ENCODE measurements at regions not wholly inside any gene's neighbourhood (a gene's known extent, or its start where the extent isn't known, plus 50 kb on each side); places are given as distances from the start of the nearest gene placed in this dataset.

- H3K4me1 ChIP-seq (ENCODE audit: control insufficient read depth, insufficient read depth, low read length), result no peaks in the 10 kb centered on the region
- H3K9ac ChIP-seq (ENCODE audit: low read depth, low read length), result no peak overlapping the region
- H3K9me3 ChIP-seq (ENCODE audit: control insufficient read depth, insufficient read depth, low read length), result no peaks in the 10 kb centered on the region
- H3K27me3 ChIP-seq (ENCODE audit: control insufficient read depth, insufficient read depth, low read length), result no peaks in the 10 kb centered on the region
- H3K36me3 ChIP-seq (ENCODE audit: control insufficient read depth, insufficient read depth, low read length), result no peaks in the 10 kb centered on the region
- H3K4me3 ChIP-seq (ENCODE audit: low read depth, low read length), result no peak overlapping the region
Measured at GRCh38 chr13:34431827-34432581, 510.1 kb upstream of the NBEA start.

GRCh38 chr13:34435338-34435737, 506.7 kb upstream of the NBEA start:
- H3K4me1 ChIP-seq (ENCODE audit: control insufficient read depth, insufficient read depth, low read length), result no peaks in the 10 kb centered on the region
- H3K27me3 ChIP-seq (ENCODE audit: control insufficient read depth, insufficient read depth, low read length), result no peaks in the 10 kb centered on the region
- H3K9ac ChIP-seq (ENCODE audit: low read depth, low read length), result no peak overlapping the region
- H3K36me3 ChIP-seq (ENCODE audit: control insufficient read depth, insufficient read depth, low read length), result no peaks in the 10 kb centered on the region
- no peak overlapping the region for H3K4me3 ChIP-seq (ENCODE audit: low read depth, low read length)
- H3K9me3 ChIP-seq (ENCODE audit: control insufficient read depth, insufficient read depth, low read length), result no peaks in the 10 kb centered on the region

DNA sequence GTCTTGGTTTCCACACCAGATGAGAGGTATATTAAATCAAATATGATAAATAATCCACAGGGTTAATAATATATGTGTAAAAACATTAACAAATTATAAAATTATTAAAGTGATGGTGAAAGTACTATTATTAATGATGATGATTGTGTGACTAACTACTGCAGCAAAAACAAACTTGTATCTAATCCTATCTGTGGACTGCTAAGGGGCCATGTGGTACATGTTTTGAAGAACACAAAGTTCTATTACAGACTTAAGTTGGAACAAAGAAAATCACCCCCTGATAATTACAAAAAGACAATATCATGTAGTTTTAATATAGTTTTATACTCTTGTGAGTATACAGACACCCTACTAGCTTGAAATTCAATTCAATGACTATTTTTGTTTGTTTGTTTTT, 504.2 kb upstream of the NBEA start:
- H3K27me3 ChIP-seq (ENCODE audit: control insufficient read depth, insufficient read depth, low read length), result no peaks in the 10 kb centered on the region
- no peak overlapping the region for H3K9ac ChIP-seq (ENCODE audit: low read depth, low read length)
- H3K4me1 ChIP-seq (ENCODE audit: control insufficient read depth, insufficient read depth, low read length), result no peaks in the 10 kb centered on the region
- H3K4me3 ChIP-seq (ENCODE audit: low read depth, low read length), result no peak overlapping the region
- no peaks in the 10 kb centered on the region for H3K36me3 ChIP-seq (ENCODE audit: control insufficient read depth, insufficient read depth, low read length)
- H3K9me3 ChIP-seq (ENCODE audit: control insufficient read depth, insufficient read depth, low read length), result no peaks in the 10 kb centered on the region

GRCh38 chr13:34452831-34453230, 489.2 kb upstream of the NBEA start:
- H3K9ac ChIP-seq (ENCODE audit: low read depth, low read length), result no peak overlapping the region
- H3K27me3 ChIP-seq (ENCODE audit: control insufficient read depth, insufficient read depth, low read length), result no peaks in the 10 kb centered on the region
- no peaks in the 10 kb centered on the region for H3K4me1 ChIP-seq (ENCODE audit: control insufficient read depth, insufficient read depth, low read length)
- no peak overlapping the region for H3K4me3 ChIP-seq (ENCODE audit: low read depth, low read length)
- H3K36me3 ChIP-seq (ENCODE audit: control insufficient read depth, insufficient read depth, low read length), result no peaks in the 10 kb centered on the region
- no peaks in the 10 kb centered on the region for H3K9me3 ChIP-seq (ENCODE audit: control insufficient read depth, insufficient read depth, low read length)

DNA sequence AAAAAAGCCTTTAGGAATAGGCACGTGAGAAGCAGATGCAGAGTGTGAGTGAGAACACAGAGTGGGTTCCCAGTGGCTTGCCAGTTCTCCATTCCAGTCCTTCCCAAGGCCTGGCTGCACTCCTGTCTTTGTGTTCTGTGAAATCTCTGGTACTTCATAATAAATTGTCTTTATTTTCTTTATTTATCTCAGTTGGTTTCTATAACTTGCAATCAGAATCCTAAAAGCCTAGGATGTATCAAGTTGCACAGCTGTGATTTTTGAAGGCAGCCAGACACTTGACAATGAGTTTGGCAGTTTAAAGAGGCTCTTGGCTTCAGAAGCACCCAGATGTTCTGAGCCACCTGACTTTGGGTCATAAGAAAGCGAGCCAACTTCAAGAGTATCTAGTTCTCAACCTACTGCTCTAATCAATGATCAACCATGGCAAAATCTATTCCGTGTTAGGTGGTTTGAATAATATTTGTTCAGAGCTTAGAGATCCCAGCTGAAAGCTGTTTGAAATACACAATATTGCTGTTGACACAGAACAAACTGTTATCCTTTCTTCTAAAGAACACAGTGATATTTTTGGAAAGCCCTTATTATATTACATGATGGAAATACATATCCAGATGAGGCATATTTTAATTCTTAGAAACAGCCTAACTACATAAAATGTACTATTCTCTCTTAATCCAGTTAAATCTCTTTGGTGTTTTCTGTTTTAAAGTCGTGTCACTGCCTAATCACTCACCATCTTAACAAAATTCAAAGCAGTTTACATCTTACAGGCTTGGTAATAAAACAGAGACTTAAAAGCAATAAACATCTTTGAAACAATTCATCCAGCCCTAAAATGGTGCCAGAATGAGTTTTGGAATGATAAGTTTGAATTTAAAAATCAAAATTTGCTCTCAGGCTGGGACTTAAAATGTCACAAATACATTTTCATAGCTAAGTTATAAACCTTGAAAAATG, 483.0 kb upstream of the NBEA start:
- Histone ChIP-seq H3K9ac (ENCODE audit: low read depth, low read length) (no peak overlapping the region), H3K36me3 (ENCODE audit: control insufficient read depth, insufficient read depth, low read length) (no peaks in the 10 kb centered on the region), H3K4me3 (ENCODE audit: low read depth, low read length) (no peak overlapping the region), H3K4me1 (ENCODE audit: control insufficient read depth, insufficient read depth, low read length) (no peaks in the 10 kb centered on the region), H3K27me3 (ENCODE audit: control insufficient read depth, insufficient read depth, low read length) (no peaks in the 10 kb centered on the region), H3K9me3 (ENCODE audit: control insufficient read depth, insufficient read depth, low read length) (no peaks in the 10 kb centered on the region)

GRCh38 chr13:34459856-34460255, 482.2 kb upstream of the NBEA start:
- Histone ChIP-seq H3K9me3 (ENCODE audit: control insufficient read depth, insufficient read depth, low read length) (no peaks in the 10 kb centered on the region), H3K27me3 (ENCODE audit: control insufficient read depth, insufficient read depth, low read length) (no peaks in the 10 kb centered on the region), H3K4me3 (ENCODE audit: low read depth, low read length) (no peak overlapping the region), H3K9ac (ENCODE audit: low read depth, low read length) (no peak overlapping the region), H3K4me1 (ENCODE audit: control insufficient read depth, insufficient read depth, low read length) (no peaks in the 10 kb centered on the region), H3K36me3 (ENCODE audit: control insufficient read depth, insufficient read depth, low read length) (no peaks in the 10 kb centered on the region)

- no peak overlapping the region for H3K9ac ChIP-seq (ENCODE audit: low read depth, low read length)
- H3K4me3 ChIP-seq (ENCODE audit: low read depth, low read length), result no peak overlapping the region
- no peaks in the 10 kb centered on the region for H3K36me3 ChIP-seq (ENCODE audit: control insufficient read depth, insufficient read depth, low read length)
- no peaks in the 10 kb centered on the region for H3K27me3 ChIP-seq (ENCODE audit: control insufficient read depth, insufficient read depth, low read length)
- H3K4me1 ChIP-seq (ENCODE audit: control insufficient read depth, insufficient read depth, low read length), result no peaks in the 10 kb centered on the region
- H3K9me3 ChIP-seq (ENCODE audit: control insufficient read depth, insufficient read depth, low read length), result no peaks in the 10 kb centered on the region
Measured at GRCh38 chr13:34462843-34463242, 479.2 kb upstream of the NBEA start.

GRCh38 chr13:34464011-34464410, 478.1 kb upstream of the NBEA start:
- no peaks in the 10 kb centered on the region for H3K36me3 ChIP-seq (ENCODE audit: control insufficient read depth, insufficient read depth, low read length)
- no peaks in the 10 kb centered on the region for H3K4me1 ChIP-seq (ENCODE audit: control insufficient read depth, insufficient read depth, low read length)
- H3K9me3 ChIP-seq (ENCODE audit: control insufficient read depth, insufficient read depth, low read length), result no peaks in the 10 kb centered on the region
- no peak overlapping the region for H3K9ac ChIP-seq (ENCODE audit: low read depth, low read length)
- no peak overlapping the region for H3K4me3 ChIP-seq (ENCODE audit: low read depth, low read length)
- H3K27me3 ChIP-seq (ENCODE audit: control insufficient read depth, insufficient read depth, low read length), result no peaks in the 10 kb centered on the region

GRCh38 chr13:34465423-34465922, 476.6 kb upstream of the NBEA start:
- Histone ChIP-seq H3K9me3 (ENCODE audit: control insufficient read depth, insufficient read depth, low read length) (no peaks in the 10 kb centered on the region), H3K27me3 (ENCODE audit: control insufficient read depth, insufficient read depth, low read length) (no peaks in the 10 kb centered on the region), H3K4me1 (ENCODE audit: control insufficient read depth, insufficient read depth, low read length) (no peaks in the 10 kb centered on the region), H3K4me3 (ENCODE audit: low read depth, low read length) (no peak overlapping the region), H3K9ac (ENCODE audit: low read depth, low read length) (no peak overlapping the region), H3K36me3 (ENCODE audit: control insufficient read depth, insufficient read depth, low read length) (no peaks in the 10 kb centered on the region)

DNA sequence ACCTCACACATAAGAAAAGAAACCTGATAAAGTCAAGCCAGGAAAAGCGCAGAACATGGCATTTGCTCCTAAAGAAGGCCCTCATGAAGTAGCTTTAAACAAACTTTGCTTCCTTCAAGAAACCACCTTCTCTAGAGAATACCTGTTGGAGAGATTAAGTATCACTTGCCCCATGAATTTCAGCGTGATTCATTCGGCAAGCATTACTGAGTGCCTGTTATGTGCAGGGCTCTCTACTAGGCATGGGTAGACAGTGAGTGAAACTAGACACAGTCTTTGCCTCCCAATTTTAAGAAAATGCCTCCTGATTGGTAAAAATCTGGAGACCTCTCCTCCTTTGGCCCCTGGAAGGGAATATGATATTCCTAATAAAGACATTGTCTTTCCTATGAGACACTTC, 475.8 kb upstream of the NBEA start:
- Histone ChIP-seq H3K27me3 (ENCODE audit: control insufficient read depth, insufficient read depth, low read length) (no peaks in the 10 kb centered on the region), H3K4me1 (ENCODE audit: control insufficient read depth, insufficient read depth, low read length) (no peaks in the 10 kb centered on the region), H3K9me3 (ENCODE audit: control insufficient read depth, insufficient read depth, low read length) (no peaks in the 10 kb centered on the region), H3K9ac (ENCODE audit: low read depth, low read length) (no peak overlapping the region), H3K36me3 (ENCODE audit: control insufficient read depth, insufficient read depth, low read length) (no peaks in the 10 kb centered on the region), H3K4me3 (ENCODE audit: low read depth, low read length) (no peak overlapping the region)

DNA sequence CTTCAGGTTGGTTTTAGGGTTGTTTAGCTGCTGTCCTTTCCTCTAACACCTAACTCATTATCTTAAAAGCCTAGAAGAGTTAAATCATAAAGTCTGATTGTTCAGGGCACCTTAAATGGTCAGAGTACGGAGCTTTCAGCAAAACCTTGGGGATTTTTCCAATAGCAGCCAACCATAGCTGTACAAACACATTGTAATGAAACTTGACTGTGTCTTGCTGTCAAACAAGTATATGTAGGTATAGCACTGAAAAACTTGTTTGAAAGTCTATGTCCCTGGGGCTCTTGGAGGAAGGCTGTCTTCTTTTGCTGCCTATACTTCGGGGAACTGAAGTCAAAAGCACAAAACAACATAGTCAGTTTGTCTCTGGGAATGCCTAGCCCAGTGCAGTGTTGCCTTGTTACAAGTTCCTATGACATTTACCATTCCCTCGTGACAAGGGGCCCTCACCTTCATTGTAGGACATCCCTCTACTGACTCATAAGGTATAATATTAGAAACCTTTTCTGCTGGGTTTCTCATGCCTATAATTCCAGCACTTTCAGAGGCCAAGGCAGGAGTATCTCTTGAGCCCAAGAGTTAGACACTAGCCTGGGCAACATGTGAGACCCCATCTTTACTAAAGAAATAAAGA, 474.5 kb upstream of the NBEA start:
- H3K9me3 ChIP-seq (ENCODE audit: control insufficient read depth, insufficient read depth, low read length), result no peaks in the 10 kb centered on the region
- H3K27me3 ChIP-seq (ENCODE audit: control insufficient read depth, insufficient read depth, low read length), result no peaks in the 10 kb centered on the region
- H3K4me1 ChIP-seq (ENCODE audit: control insufficient read depth, insufficient read depth, low read length), result no peaks in the 10 kb centered on the region
- no peak overlapping the region for H3K4me3 ChIP-seq (ENCODE audit: low read depth, low read length)
- no peaks in the 10 kb centered on the region for H3K36me3 ChIP-seq (ENCODE audit: control insufficient read depth, insufficient read depth, low read length)
- no peak overlapping the region for H3K9ac ChIP-seq (ENCODE audit: low read depth, low read length)
